ENCODE measurements at regions not wholly inside any gene's neighbourhood (a gene's known extent, or its start where the extent isn't known, plus 50 kb on each side); places are given as distances from the start of the nearest gene placed in this dataset.

DNA sequence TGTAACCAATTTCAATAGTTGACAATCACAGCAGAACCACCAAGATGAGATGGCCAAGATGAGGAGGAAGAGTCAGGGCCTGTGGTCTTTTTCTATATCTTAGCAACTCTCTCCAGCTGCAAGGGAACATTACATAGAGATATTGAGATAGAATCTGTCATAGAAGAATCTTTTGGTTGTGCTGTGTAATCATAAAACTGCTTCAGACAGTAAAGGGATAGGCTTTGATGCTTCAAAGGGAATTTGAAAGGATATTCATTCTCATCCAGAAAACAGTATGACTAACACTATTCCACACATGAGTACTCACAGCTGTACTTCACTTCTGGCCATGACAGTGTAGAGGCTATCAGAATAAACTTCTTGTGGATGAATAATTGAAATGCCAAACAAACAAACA is 145.9 kb downstream of the YIPF5 start:
- no peak for TF ChIP-seq POLR2A (IDR thresholded peaks at IDR 0.05)
- TF ChIP-seq, protein P1, sequence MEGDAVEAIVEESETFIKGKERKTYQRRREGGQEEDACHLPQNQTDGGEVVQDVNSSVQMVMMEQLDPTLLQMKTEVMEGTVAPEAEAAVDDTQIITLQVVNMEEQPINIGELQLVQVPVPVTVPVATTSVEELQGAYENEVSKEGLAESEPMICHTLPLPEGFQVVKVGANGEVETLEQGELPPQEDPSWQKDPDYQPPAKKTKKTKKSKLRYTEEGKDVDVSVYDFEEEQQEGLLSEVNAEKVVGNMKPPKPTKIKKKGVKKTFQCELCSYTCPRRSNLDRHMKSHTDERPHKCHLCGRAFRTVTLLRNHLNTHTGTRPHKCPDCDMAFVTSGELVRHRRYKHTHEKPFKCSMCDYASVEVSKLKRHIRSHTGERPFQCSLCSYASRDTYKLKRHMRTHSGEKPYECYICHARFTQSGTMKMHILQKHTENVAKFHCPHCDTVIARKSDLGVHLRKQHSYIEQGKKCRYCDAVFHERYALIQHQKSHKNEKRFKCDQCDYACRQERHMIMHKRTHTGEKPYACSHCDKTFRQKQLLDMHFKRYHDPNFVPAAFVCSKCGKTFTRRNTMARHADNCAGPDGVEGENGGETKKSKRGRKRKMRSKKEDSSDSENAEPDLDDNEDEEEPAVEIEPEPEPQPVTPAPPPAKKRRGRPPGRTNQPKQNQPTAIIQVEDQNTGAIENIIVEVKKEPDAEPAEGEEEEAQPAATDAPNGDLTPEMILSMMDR (IDR thresholded peaks at IDR 0.05): no peak
- intact Hi-C loops (cut with DNase I): no loop called here

DNA sequence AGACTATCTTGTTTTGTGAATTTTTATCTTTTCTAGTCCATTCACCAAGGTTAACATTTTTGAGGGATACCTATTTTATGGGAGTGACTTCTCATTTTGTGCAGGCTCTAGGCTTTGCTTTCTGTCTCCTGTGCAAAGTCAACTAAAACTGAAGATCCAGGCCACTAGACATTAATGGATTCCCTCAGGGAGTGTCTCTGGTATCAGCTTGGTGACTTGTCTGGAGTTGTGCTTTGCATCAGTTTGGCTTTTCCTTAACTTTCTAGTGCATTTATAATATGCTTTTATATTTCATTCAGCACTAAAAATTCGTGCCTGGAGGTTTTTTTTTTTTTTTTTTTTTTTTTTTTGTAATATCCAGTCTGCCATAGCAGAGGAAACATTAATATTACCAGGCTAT is 144.2 kb downstream of the YIPF5 start:
- Histone ChIP-seq H3K36me3 (replicated peaks in 1 of 2) (no peaks in the 10 kb centered on the region), H3K27ac (no peak overlapping the region), H3K4me3 (no peak overlapping the region), H3K27me3 (no peaks in the 10 kb centered on the region), H3K4me1 (replicated peaks in 1 of 2) (no peaks in the 10 kb centered on the region), H3K9me3 (replicated peaks in 1 of 3) (no peaks in the 10 kb centered on the region)
- TF ChIP-seq, protein P1 (IDR thresholded peaks at IDR 0.05): no peak
- no peak for TF ChIP-seq POLR2A (IDR thresholded peaks at IDR 0.05)
- no peak for DNase-seq
- intact Hi-C loops (cut with DNase I): no loop called here
- WGBS, 4 donors: 24 to 32% (median 29%) methylated on average over 1 of the region's 1 CpG

More for the DNA sequence above, 145.9 kb downstream of the YIPF5 start:
- Histone ChIP-seq H3K9me3 (replicated peaks in 1 of 3) (no peaks in the 10 kb centered on the region), H3K4me3 (no peak overlapping the region), H3K27me3 (no peaks in the 10 kb centered on the region), H3K4me1 (replicated peaks in 1 of 2) (no peaks in the 10 kb centered on the region), H3K27ac (no peak overlapping the region), H3K36me3 (replicated peaks in 1 of 2) (no peaks in the 10 kb centered on the region)
- DNase-seq: no peak

DNA sequence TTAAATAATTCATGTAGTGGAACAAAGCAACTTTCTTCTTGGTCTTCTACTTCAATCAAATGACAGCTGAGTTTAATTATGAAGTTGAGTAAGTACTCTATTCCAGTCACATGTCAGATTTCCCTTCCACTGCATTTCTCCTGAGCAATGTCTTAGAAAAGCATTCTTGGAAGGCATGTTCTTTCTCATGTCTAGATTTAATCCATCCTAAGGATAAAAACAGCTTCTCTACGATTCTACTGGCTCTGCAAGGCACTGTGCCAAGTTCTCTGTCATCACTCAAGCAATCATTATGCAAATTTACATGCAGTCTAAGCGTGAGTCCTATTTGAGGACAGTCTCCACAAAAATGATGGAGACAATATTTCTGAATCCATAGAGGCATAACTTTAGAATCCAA is 142.4 kb downstream of the YIPF5 start:
- no peak for DNase-seq
- Histone ChIP-seq H3K4me1 (replicated peaks in 1 of 2) (no peaks in the 10 kb centered on the region), H3K4me3 (no peak overlapping the region), H3K9me3 (replicated peaks in 1 of 3) (no peaks in the 10 kb centered on the region), H3K27ac (no peak overlapping the region), H3K36me3 (replicated peaks in 1 of 2) (no peaks in the 10 kb centered on the region), H3K27me3 (no peaks in the 10 kb centered on the region)
- WGBS, 4 donors: 21 to 32% (median 29%) methylated on average over 2 of the region's 2 CpGs
- TF ChIP-seq, protein P1 (IDR thresholded peaks at IDR 0.05): no peak
- no peak for TF ChIP-seq POLR2A (IDR thresholded peaks at IDR 0.05)
- intact Hi-C loops (cut with DNase I): no loop called here

- WGBS, 4 donors: 9 to 20% (median 12%) methylated on average over 2 of the region's 2 CpGs
- intact Hi-C loops (cut with DNase I): no loop called here
- H3K9me3 ChIP-seq (replicated peaks in 1 of 3): no peaks in the 10 kb centered on the region
- TF ChIP-seq, protein P1 (IDR thresholded peaks at IDR 0.05): no peak
- no peak for TF ChIP-seq POLR2A (IDR thresholded peaks at IDR 0.05)
- no peak overlapping the region for H3K27ac ChIP-seq
- DNase-seq: no peak
- no peaks in the 10 kb centered on the region for H3K4me1 ChIP-seq (replicated peaks in 1 of 2)
- H3K27me3 ChIP-seq: no peaks in the 10 kb centered on the region
- no peak overlapping the region for H3K4me3 ChIP-seq
- H3K36me3 ChIP-seq (replicated peaks in 1 of 2): no peaks in the 10 kb centered on the region
Measured at GRCh38 chr5:144028636-144029035, 141.8 kb downstream of the YIPF5 start.
